ENCODE measurements at regions not wholly inside any gene's neighbourhood (a gene's known extent, or its start where the extent isn't known, plus 50 kb on each side); places are given as distances from the start of the nearest gene placed in this dataset.

DNA sequence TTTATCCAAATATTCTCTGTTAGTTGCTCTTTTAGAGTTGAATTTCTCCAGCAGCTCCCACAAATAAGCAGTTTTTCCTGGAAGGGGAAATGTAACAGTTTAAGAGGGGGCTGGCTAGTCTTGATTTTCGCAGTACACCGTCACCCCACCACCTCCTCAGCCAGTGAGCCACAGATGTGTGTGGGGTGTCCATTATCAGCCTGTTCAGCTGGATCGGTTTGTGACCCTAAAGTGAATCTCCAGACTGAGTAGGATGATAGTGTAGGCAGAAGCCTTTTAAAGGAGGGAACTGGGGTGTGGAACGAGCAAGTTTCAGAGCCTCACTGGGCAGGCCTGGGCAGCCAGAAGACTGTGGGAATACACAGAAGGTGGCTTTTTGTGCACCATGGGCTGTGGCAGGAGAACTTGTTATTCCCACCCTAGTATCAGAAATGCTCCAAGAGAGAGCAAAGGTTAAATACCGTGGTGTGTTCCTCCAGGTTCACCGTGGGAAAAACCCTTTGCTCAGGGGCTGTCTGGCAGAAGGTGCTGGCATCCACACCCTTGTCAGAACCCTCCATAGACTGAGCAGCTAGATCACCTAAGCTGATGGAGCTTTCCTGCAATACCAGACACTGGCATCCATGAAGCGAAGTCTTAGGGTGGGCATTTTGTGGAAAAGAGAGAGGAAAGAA, 230.9 kb upstream of the MOCS1 start:
- no TSS peak for BruUV-seq (replicated peaks)
- no peak overlapping the region for H3K4me3 ChIP-seq (ENCODE audit: insufficient read depth, low read depth, low read length)

More for the DNA sequence above, 230.9 kb upstream of the MOCS1 start:
- no peak for DNase-seq
- no peaks in the 10 kb centered on the region for H3K27me3 ChIP-seq (ENCODE audit: control insufficient read depth, insufficient read depth, low read length)
- H3K9me1 ChIP-seq (ENCODE audit: insufficient read depth, low read length) = no peaks in the 10 kb centered on the region
- H3K9ac ChIP-seq (ENCODE audit: low read depth, low read length) = no peak overlapping the region
- H2BK120ac ChIP-seq (ENCODE audit: low read depth, low read length) = no peak overlapping the region
- H3K18ac ChIP-seq (ENCODE audit: low read depth, low read length) = no peak overlapping the region
- no peaks in the 10 kb centered on the region for H3K79me1 ChIP-seq (ENCODE audit: low read depth in 1 of 2, low read length in 2 of 2)
- H2AFZ ChIP-seq (replicated peaks; ENCODE audit: low read length, poor library complexity) = no peak overlapping the region
- no peak for TF ChIP-seq MAFK (IDR thresholded peaks at IDR 0.05; ENCODE audit: low read depth, low read length)
- no peak for TF ChIP-seq USF2 (IDR thresholded peaks at IDR 0.05; ENCODE audit: low read depth, low read length)
- no peak for TF ChIP-seq MXI1 (IDR thresholded peaks at IDR 0.05; ENCODE audit: borderline replicate concordance, low read depth, low read length)
- no peak for TF ChIP-seq FOS (IDR thresholded peaks at IDR 0.05; ENCODE audit: low read depth, low read length)
- TF ChIP-seq RFX5 (IDR thresholded peaks at IDR 0.05; ENCODE audit: low read depth, low read length) = no peak
- no peak for TF ChIP-seq POLR2A (IDR thresholded peaks at IDR 0.05; ENCODE audit: low read depth, low read length)
- TF ChIP-seq SMC3 (IDR thresholded peaks at IDR 0.05; ENCODE audit: low read depth, low read length) = no peak
- ChIA-PET CTCF (no interaction called here), POLR2A (ENCODE audit: unreplicated experiment) (no interaction called here)
- no peak for ATAC-seq (ENCODE audit: low read depth)
- H3K14ac ChIP-seq (replicated peaks; ENCODE audit: low read depth, low read length) = no peak overlapping the region
- no peak overlapping the region for H3K4ac ChIP-seq (ENCODE audit: low read depth, low read length)
- H3K27ac ChIP-seq (ENCODE audit: insufficient read depth, low read length) = no peak overlapping the region
- in situ Hi-C loops (cut with MboI; ENCODE audit: low sequenced_read_pairs) (no loop called here), intact Hi-C loops (cut with micrococcal nuclease) (no loop called here), dilution Hi-C loops (cut with HindIII; ENCODE audit: low sequenced_read_pairs, unreplicated experiment) (no loop called here)
- no peak overlapping the region for H3K23ac ChIP-seq (ENCODE audit: low read depth, low read length)
- no peak overlapping the region for H3K4me2 ChIP-seq (ENCODE audit: low read depth, low read length)
- no peaks in the 10 kb centered on the region for H3K36me3 ChIP-seq (ENCODE audit: control insufficient read depth, insufficient read depth, low read length)
- peaks cover 3% of the 10 kb centered on the region; the same call in 1 of the 2 replicates for H3K9me3 ChIP-seq (ENCODE audit: control insufficient read depth, insufficient read depth, low read length)
- no peak overlapping the region for H2BK15ac ChIP-seq (ENCODE audit: low read depth, low read length)
- H3K4me1 ChIP-seq (ENCODE audit: control insufficient read depth, insufficient read depth, low read length) = no peaks in the 10 kb centered on the region
- H2AK9ac ChIP-seq (replicated peaks; ENCODE audit: low read depth, low read length, poor library complexity) = no peak overlapping the region
- H2BK20ac ChIP-seq (ENCODE audit: low read depth, low read length) = no peak overlapping the region
- H4K5ac ChIP-seq (ENCODE audit: low read depth, low read length) = no peak overlapping the region
- no peaks in the 10 kb centered on the region for H4K20me1 ChIP-seq (ENCODE audit: insufficient read depth, low read length)
- H4K8ac ChIP-seq (ENCODE audit: low read depth in 2 of 2, low read length in 2 of 2) = no peak overlapping the region
- no peak overlapping the region for H2AK5ac ChIP-seq (ENCODE audit: low read depth, low read length)
- no CpG with 5 or more reads among the region's 7 CpGs for WGBS, 2 experiments (ENCODE audit: extremely low coverage in 2 of 2, insufficient read length in 1 of 2)
- H2BK5ac ChIP-seq (ENCODE audit: low read depth, low read length, poor library complexity, severe bottlenecking) = no peak overlapping the region
- H4K91ac ChIP-seq (ENCODE audit: insufficient read depth, low read depth, low read length) = no peak overlapping the region
- H3K56ac ChIP-seq (ENCODE audit: extremely low read depth, insufficient read depth, low read length) = no peak overlapping the region

Data from IMR-90 (cell line).